Neural cell (in vitro differentiated cells): ENCODE measurements at regions not wholly inside any gene's neighbourhood (a gene's known extent, or its start where the extent isn't known, plus 50 kb on each side); places are given as distances from the start of the nearest gene placed in this dataset.

Experiments
- H2AFZ ChIP-seq: fragments of 200-600, 300-800 bp; sonication (generic), shearing (Covaris generic); 2 replicates; pipeline ENCODE4 v1.6.0; 2014; ENCODE audit warnings: low read depth, mild to moderate bottlenecking, antibody characterized with exemption, low read length, moderate library complexity
- H3F3A ChIP-seq: fragments of 200-600 bp; shearing (Covaris generic); 2 replicates; pipeline ENCODE4 v1.6.1; 2016; ENCODE audit warnings: mild to moderate bottlenecking, moderate library complexity, mixed read lengths, antibody characterized with exemption, low read length; ENCODE audit not compliant: insufficient read depth, poor library complexity, severe bottlenecking
- H3K27ac ChIP-seq: fragments of 200-600, 300-800 bp; sonication (generic), shearing (Covaris generic); 2 replicates; pipeline ENCODE4 v1.5.1; 2014; ENCODE audit warnings: mild to moderate bottlenecking, low read length, moderate library complexity
- H3K27me3 ChIP-seq: fragments of 300-800, 200-600 bp; sonication (generic), shearing (Covaris generic); 2 replicates; pipeline ENCODE4 v1.6.0; 2014; ENCODE audit warnings: mild to moderate bottlenecking, low read depth, low read length, moderate library complexity; ENCODE audit not compliant: insufficient read depth
- H3K36me3 ChIP-seq: fragments of 300-800, 200-600 bp; sonication (generic), shearing (Covaris generic); 2 replicates; pipeline ENCODE4 v1.5.1; 2014; ENCODE audit warnings: mild to moderate bottlenecking, antibody characterized with exemption, low read length, moderate library complexity; ENCODE audit not compliant: insufficient read depth
- H3K4me2 ChIP-seq: fragments of 300-800, 200-600 bp; sonication (generic), shearing (Covaris generic); 2 replicates; pipeline ENCODE4 v1.6.0; 2014; ENCODE audit warnings: mild to moderate bottlenecking, low read length
- H3K4me3 ChIP-seq: fragments of 300-800, 200-600 bp; sonication (generic), shearing (Covaris generic); 2 replicates; pipeline ENCODE4 v1.5.1; 2014; ENCODE audit warnings: mild to moderate bottlenecking, low read length, moderate library complexity
- H3K79me2 ChIP-seq: fragments of 200-600 bp; shearing (Covaris generic); replicated peaks from 2 replicates; pipeline ENCODE4 v1.6.0; 2014; ENCODE audit warnings: mild to moderate bottlenecking, low read length, moderate library complexity; ENCODE audit not compliant: insufficient read depth
- H3K9ac ChIP-seq: fragments of 300-800, 200-600 bp; sonication (generic), shearing (Covaris generic); 2 replicates; pipeline ENCODE4 v1.6.1; 2016; ENCODE audit warnings: mild to moderate bottlenecking, low read length, mixed read lengths
- H3K9me2 ChIP-seq: fragments of 200-600 bp; shearing (Covaris generic); 2 replicates; pipeline ENCODE4 v1.6.1; 2016; ENCODE audit warnings: mild to moderate bottlenecking, low read length, mixed read lengths; ENCODE audit not compliant: insufficient read depth
- H3K9me3 ChIP-seq: fragments of 200-600, 300-800 bp; sonication (generic), shearing (Covaris generic); 2 replicates; pipeline ENCODE4 v1.6.1; 2016; ENCODE audit warnings: mild to moderate bottlenecking, mixed run types, low read length, moderate library complexity, mixed read lengths
- H4K20me1 ChIP-seq: fragments of 200-600 bp; shearing (Covaris generic); 2 replicates; pipeline ENCODE4 v1.6.1; 2016; ENCODE audit warnings: mild to moderate bottlenecking, mixed run types; ENCODE audit not compliant: insufficient read depth
- EP300 ChIP-seq: fragments of 450-650 bp; conservative IDR thresholded peaks from 2 replicates; pipeline ENCODE4 v1.6.1; 2014; ENCODE audit warnings: antibody characterized with exemption, mild to moderate bottlenecking, moderate library complexity; ENCODE audit not compliant: poor library complexity, severe bottlenecking
- EZH2 ChIP-seq: fragments of 200-600, 300-800 bp; shearing (Covaris generic), sonication (generic); IDR thresholded peaks from 2 replicates; pipeline ENCODE4 v1.6.1; 2014; ENCODE audit warnings: antibody characterized with exemption, low read length, borderline replicate concordance, mild to moderate bottlenecking; ENCODE audit not compliant: insufficient read depth, poor library complexity, severe bottlenecking
- MXI1 ChIP-seq: fragments of 450-650 bp; conservative IDR thresholded peaks from 2 replicates; pipeline ENCODE4 v1.6.1; 2014; ENCODE audit warnings: antibody characterized with exemption, mild to moderate bottlenecking; ENCODE audit not compliant: poor library complexity, severe bottlenecking
- POLR2AphosphoS5 ChIP-seq: IDR thresholded peaks from 2 replicates; pipeline ENCODE4 v1.6.1; 2012
- RAD21 ChIP-seq: fragments of 450-650 bp; conservative IDR thresholded peaks from 2 replicates; pipeline ENCODE4 v1.6.1; 2014; ENCODE audit warnings: antibody characterized with exemption, mild to moderate bottlenecking, moderate library complexity
- SMC3 ChIP-seq: fragments of 450-650 bp; conservative IDR thresholded peaks from 2 replicates; pipeline ENCODE4 v1.6.1; 2014; ENCODE audit warnings: antibody characterized with exemption, mild to moderate bottlenecking, moderate library complexity; ENCODE audit not compliant: poor library complexity
- TAF1 ChIP-seq: IDR thresholded peaks from 2 replicates; pipeline ENCODE4 v1.6.1; 2012; ENCODE audit warnings: low read depth
- TF ChIP-seq, protein P1 (sequence below): fragments of 450-650 bp; IDR thresholded peaks from 2 replicates; pipeline ENCODE4 v1.5.1; 2014; ENCODE audit warnings: antibody characterized with exemption, mild to moderate bottlenecking, moderate library complexity; ENCODE audit not compliant: poor library complexity, severe bottlenecking
- TF ChIP-seq, protein P2 (sequence below): IDR thresholded peaks from 2 replicates; pipeline ENCODE4 v1.6.1; 2012; ENCODE audit warnings: borderline replicate concordance

DNA sequence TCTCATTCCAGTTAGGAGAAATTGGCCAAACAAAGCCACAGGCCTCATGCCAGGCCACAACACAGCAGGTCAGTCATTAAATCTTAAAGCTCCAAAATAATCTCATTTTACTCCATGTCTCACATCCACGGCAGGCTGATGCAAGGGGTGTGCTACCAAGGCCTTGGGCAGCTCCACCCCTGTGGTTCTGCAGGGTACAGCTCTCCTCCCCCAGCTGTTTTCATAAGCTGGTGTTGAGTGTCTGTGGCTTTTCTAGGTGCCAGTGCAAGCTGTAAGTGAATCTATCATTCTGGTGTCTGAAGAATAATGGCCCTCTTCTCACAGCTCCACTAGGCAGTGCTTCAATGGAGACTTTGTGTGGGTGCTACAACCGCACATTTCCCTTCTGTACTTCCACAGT, 949.2 kb downstream of the TECRL start:
- H3K4me3 ChIP-seq, result no peak overlapping the region
- H3F3A ChIP-seq, result no peaks in the 10 kb centered on the region
- no peak overlapping the region for H2AFZ ChIP-seq
- H3K9me2 ChIP-seq, result no peaks in the 10 kb centered on the region
- H3K4me2 ChIP-seq, result no peak overlapping the region
- H4K20me1 ChIP-seq, result no peaks in the 10 kb centered on the region
- no peaks in the 10 kb centered on the region for H3K36me3 ChIP-seq
- H3K9me3 ChIP-seq, result no peaks in the 10 kb centered on the region
- TF ChIP-seq EP300 (no peak), EZH2 (no peak), MXI1 (no peak), RAD21 (no peak), POLR2AphosphoS5 (no peak), SMC3 (no peak), TAF1 (no peak)
- TF ChIP-seq, protein P1, sequence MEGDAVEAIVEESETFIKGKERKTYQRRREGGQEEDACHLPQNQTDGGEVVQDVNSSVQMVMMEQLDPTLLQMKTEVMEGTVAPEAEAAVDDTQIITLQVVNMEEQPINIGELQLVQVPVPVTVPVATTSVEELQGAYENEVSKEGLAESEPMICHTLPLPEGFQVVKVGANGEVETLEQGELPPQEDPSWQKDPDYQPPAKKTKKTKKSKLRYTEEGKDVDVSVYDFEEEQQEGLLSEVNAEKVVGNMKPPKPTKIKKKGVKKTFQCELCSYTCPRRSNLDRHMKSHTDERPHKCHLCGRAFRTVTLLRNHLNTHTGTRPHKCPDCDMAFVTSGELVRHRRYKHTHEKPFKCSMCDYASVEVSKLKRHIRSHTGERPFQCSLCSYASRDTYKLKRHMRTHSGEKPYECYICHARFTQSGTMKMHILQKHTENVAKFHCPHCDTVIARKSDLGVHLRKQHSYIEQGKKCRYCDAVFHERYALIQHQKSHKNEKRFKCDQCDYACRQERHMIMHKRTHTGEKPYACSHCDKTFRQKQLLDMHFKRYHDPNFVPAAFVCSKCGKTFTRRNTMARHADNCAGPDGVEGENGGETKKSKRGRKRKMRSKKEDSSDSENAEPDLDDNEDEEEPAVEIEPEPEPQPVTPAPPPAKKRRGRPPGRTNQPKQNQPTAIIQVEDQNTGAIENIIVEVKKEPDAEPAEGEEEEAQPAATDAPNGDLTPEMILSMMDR, result no peak
- TF ChIP-seq, protein P2, sequence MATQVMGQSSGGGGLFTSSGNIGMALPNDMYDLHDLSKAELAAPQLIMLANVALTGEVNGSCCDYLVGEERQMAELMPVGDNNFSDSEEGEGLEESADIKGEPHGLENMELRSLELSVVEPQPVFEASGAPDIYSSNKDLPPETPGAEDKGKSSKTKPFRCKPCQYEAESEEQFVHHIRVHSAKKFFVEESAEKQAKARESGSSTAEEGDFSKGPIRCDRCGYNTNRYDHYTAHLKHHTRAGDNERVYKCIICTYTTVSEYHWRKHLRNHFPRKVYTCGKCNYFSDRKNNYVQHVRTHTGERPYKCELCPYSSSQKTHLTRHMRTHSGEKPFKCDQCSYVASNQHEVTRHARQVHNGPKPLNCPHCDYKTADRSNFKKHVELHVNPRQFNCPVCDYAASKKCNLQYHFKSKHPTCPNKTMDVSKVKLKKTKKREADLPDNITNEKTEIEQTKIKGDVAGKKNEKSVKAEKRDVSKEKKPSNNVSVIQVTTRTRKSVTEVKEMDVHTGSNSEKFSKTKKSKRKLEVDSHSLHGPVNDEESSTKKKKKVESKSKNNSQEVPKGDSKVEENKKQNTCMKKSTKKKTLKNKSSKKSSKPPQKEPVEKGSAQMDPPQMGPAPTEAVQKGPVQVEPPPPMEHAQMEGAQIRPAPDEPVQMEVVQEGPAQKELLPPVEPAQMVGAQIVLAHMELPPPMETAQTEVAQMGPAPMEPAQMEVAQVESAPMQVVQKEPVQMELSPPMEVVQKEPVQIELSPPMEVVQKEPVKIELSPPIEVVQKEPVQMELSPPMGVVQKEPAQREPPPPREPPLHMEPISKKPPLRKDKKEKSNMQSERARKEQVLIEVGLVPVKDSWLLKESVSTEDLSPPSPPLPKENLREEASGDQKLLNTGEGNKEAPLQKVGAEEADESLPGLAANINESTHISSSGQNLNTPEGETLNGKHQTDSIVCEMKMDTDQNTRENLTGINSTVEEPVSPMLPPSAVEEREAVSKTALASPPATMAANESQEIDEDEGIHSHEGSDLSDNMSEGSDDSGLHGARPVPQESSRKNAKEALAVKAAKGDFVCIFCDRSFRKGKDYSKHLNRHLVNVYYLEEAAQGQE, result no peak
- no peak overlapping the region for H3K9ac ChIP-seq
- no peak overlapping the region for H3K27ac ChIP-seq
- H3K27me3 ChIP-seq, result no peaks in the 10 kb centered on the region
- H3K79me2 ChIP-seq, result no peaks in the 10 kb centered on the region

DNA sequence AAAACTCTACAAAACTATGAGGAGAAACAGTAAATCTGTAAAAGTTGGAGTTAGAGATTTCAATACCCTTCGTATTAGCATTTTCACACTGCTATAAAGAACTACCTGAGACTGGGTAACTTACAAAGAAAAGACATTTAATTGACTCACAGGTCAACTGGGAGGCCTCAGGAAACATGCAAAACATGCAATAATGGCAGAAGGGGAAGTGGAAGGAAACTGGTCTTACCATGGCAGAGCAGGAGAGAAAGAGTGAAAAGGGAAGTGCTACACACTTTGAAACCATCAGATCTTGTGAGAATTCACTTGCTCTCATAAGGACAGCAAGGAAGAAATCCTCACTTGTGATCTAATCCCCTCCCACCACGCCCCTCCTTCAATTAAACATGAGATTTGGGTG, 949.9 kb downstream of the TECRL start:
- H3K9me2 ChIP-seq, result no peaks in the 10 kb centered on the region
- H3F3A ChIP-seq, result no peaks in the 10 kb centered on the region

DNA sequence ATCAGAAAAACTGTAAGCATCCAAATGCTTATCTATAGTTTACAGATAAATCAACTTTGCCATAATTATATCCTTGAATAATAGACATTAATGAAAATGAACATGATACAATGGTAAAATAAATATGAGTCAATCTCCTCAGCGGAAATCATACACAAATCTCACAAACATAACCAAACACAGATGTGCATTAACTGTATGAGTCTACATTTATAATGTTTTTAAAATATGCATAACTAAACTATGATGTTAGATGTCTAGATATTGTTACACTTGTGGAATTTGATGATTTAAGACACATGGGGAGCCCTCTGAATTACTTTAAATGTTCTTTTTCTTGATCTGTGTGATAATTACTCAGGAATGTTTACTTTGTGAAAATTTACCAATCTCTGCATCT, 951.2 kb downstream of the TECRL start:
- no peaks in the 10 kb centered on the region for H3K9me2 ChIP-seq
- H3K79me2 ChIP-seq, result no peaks in the 10 kb centered on the region
- no peak overlapping the region for H3K4me3 ChIP-seq
- H3F3A ChIP-seq, result no peaks in the 10 kb centered on the region
- no peak overlapping the region for H3K4me2 ChIP-seq
- no peak overlapping the region for H3K9ac ChIP-seq
- TF ChIP-seq, protein P1, result no peak
- H4K20me1 ChIP-seq, result no peaks in the 10 kb centered on the region
- H3K27me3 ChIP-seq, result no peaks in the 10 kb centered on the region
- H2AFZ ChIP-seq, result no peak overlapping the region
- no peaks in the 10 kb centered on the region for H3K9me3 ChIP-seq
- no peaks in the 10 kb centered on the region for H3K36me3 ChIP-seq
- H3K27ac ChIP-seq, result no peak overlapping the region

More for the DNA sequence above, 949.9 kb downstream of the TECRL start:
- Histone ChIP-seq H3K36me3 (no peaks in the 10 kb centered on the region), H4K20me1 (no peaks in the 10 kb centered on the region), H3K4me3 (no peak overlapping the region), H3K27me3 (no peaks in the 10 kb centered on the region), H3K4me2 (no peak overlapping the region), H3K9me3 (no peaks in the 10 kb centered on the region), H2AFZ (no peak overlapping the region), H3K27ac (no peak overlapping the region), H3K79me2 (no peaks in the 10 kb centered on the region), H3K9ac (no peak overlapping the region)
- TF ChIP-seq EZH2 (no peak), EP300 (no peak), RAD21 (no peak)
